Fibroblast of lung (primary cell): ENCODE measurements at regions not wholly inside any gene's neighbourhood (a gene's known extent, or its start where the extent isn't known, plus 50 kb on each side); places are given as distances from the start of the nearest gene placed in this dataset.

Experiments used
- DNase-seq, 2 donors: peaks; one replicate each; pipeline versions ENCODE4 v3.0.0 to v3.0.0-alpha.2; 2010; ENCODE audit warnings: low read depth in 2 of 2
- H2AFZ ChIP-seq: 2 replicates; pipeline ENCODE4 v1.5.1; 2012; ENCODE audit warnings: low read length, control low read depth, inconsistent platforms
- H3K27ac ChIP-seq: 2 replicates; pipeline ENCODE4 v1.5.1; 2011; ENCODE audit warnings: low read length, control low read depth; ENCODE audit not compliant: insufficient read depth
- H3K27me3 ChIP-seq: 2 replicates; pipeline ENCODE4 v1.5.1; 2011; ENCODE audit warnings: mild to moderate bottlenecking, low read length; ENCODE audit not compliant: control insufficient read depth, insufficient read depth
- H3K36me3 ChIP-seq: 2 replicates; pipeline ENCODE4 v1.5.1; 2011; ENCODE audit warnings: low read length; ENCODE audit not compliant: control insufficient read depth, insufficient read depth
- H3K4me1 ChIP-seq: 2 replicates; pipeline ENCODE4 v1.5.1; 2011; ENCODE audit warnings: low read length; ENCODE audit not compliant: control insufficient read depth, insufficient read depth; ENCODE audit errors: extremely low read depth
- H3K4me2 ChIP-seq: 2 replicates; pipeline ENCODE4 v1.5.1; 2011; ENCODE audit warnings: low read length, control low read depth; ENCODE audit not compliant: insufficient read depth; ENCODE audit errors: extremely low read depth
- H3K4me3 ChIP-seq, 4 experiments: fragments of 200-600 bp in 1 of 4; sonication (generic) in 1 of 4; replicated peaks in 1 of 4; 2 replicates each; pipeline ENCODE4 v1.5.1; 2011 to 2016; ENCODE audit warnings: low read length in 4 of 4, low read depth in 3 of 4, mild to moderate bottlenecking in 3 of 4, control low read depth in 2 of 4, inconsistent platforms in 1 of 4, mixed read lengths in 1 of 4; ENCODE audit not compliant: insufficient read depth in 1 of 4; ENCODE audit errors: control extremely low read depth in 1 of 4
- H3K79me2 ChIP-seq: 2 replicates; pipeline ENCODE4 v1.5.1; 2012; ENCODE audit warnings: mild to moderate bottlenecking, low read length, inconsistent platforms; ENCODE audit not compliant: control insufficient read depth, insufficient read depth
- H3K9ac ChIP-seq: 2 replicates; pipeline ENCODE4 v1.5.1; 2011; ENCODE audit warnings: mild to moderate bottlenecking, low read length, control low read depth; ENCODE audit not compliant: insufficient read depth
- H3K9me3 ChIP-seq: 2 replicates; pipeline ENCODE4 v1.5.1; 2012; ENCODE audit warnings: low read depth, low read length; ENCODE audit not compliant: control insufficient read depth, insufficient read depth
- H4K20me1 ChIP-seq: 2 replicates; pipeline ENCODE4 v1.5.1; 2011; ENCODE audit warnings: low read length; ENCODE audit not compliant: control insufficient read depth, insufficient read depth; ENCODE audit errors: extremely low read depth
- EZH2 ChIP-seq: IDR thresholded peaks from 2 replicates; pipeline ENCODE4 v1.5.1; 2012; ENCODE audit warnings: low read length, control low read depth, mild to moderate bottlenecking; ENCODE audit errors: missing control alignments
- TF ChIP-seq, protein P1 (sequence below), 2 donors: IDR thresholded peaks in 1 of 2; conservative IDR thresholded peaks in 1 of 2; 1 replicate in 1 of 2; 2 replicates in 1 of 2; pipeline ENCODE4 v1.5.1; 2011 to 2012; ENCODE audit warnings: low read length in 2 of 2, control low read depth in 1 of 2, inconsistent platforms in 1 of 2, low read depth in 1 of 2, mild to moderate bottlenecking in 1 of 2

DNA sequence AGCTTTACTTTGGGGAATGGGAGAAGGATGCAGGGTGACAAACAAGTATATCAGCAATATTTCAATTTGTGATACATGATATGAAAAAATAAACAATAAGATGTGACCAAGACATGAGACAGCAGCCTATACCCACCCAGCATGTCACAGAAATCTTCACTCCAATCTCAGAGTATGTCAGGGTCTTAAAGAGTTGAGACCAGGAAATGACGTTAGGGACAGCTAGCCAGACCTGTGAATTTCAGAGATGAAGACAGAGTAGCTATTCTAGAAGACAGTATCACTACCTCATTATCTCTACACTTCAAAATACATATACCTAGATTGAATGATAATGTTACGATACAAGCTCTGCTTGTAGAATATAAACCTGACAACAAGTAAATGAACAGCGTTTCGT is 282.8 kb downstream of the ZEB2 start:
- Histone ChIP-seq H3K9me3 (no peaks in the 10 kb centered on the region), H3K9ac (no peak overlapping the region), H3K4me2 (no peak overlapping the region)

DNA sequence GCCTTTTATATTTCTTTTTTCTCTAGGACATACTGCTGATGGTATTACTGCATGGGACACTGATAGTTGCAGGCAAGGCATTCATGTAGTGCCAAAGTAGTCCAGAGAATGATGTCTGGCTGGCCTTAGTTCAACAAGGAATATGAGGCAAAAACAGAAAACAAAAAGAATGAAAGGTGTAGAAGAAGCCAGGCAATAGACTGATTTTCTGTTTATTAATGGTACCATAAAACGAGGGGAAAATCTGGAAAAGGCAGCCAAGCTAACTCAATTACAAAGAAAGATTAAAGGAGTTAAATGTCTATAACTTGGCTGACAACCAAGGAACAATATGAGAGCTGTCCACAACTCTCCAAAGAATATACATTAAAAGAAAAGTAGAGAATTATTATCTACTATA is 284.9 kb downstream of the ZEB2 start:
- Histone ChIP-seq H4K20me1 (no peaks in the 10 kb centered on the region), H3K9me3 (no peaks in the 10 kb centered on the region), H3K27ac (no peak overlapping the region), H3K9ac (no peak overlapping the region), H3K79me2 (no peaks in the 10 kb centered on the region), H3K27me3 (no peaks in the 10 kb centered on the region), H2AFZ (no peak overlapping the region), H3K4me1 (no peaks in the 10 kb centered on the region), H3K4me3 (no peak overlapping the region), H3K4me2 (no peak overlapping the region), H3K36me3 (no peaks in the 10 kb centered on the region)
- DNase-seq = no peak
- TF ChIP-seq, protein P1, sequence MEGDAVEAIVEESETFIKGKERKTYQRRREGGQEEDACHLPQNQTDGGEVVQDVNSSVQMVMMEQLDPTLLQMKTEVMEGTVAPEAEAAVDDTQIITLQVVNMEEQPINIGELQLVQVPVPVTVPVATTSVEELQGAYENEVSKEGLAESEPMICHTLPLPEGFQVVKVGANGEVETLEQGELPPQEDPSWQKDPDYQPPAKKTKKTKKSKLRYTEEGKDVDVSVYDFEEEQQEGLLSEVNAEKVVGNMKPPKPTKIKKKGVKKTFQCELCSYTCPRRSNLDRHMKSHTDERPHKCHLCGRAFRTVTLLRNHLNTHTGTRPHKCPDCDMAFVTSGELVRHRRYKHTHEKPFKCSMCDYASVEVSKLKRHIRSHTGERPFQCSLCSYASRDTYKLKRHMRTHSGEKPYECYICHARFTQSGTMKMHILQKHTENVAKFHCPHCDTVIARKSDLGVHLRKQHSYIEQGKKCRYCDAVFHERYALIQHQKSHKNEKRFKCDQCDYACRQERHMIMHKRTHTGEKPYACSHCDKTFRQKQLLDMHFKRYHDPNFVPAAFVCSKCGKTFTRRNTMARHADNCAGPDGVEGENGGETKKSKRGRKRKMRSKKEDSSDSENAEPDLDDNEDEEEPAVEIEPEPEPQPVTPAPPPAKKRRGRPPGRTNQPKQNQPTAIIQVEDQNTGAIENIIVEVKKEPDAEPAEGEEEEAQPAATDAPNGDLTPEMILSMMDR (conservative IDR thresholded peaks at IDR 0.05 in 1 of 2, IDR thresholded peaks at IDR 0.05 in 1 of 2; ENCODE audit: low read depth in 1 of 2, low read length in 2 of 2) = no peak
- TF ChIP-seq EZH2 = no peak

More for the DNA sequence above, 282.8 kb downstream of the ZEB2 start:
- Histone ChIP-seq H3K79me2 (no peaks in the 10 kb centered on the region), H3K4me1 (no peaks in the 10 kb centered on the region), H3K27ac (no peak overlapping the region), H3K36me3 (no peaks in the 10 kb centered on the region), H4K20me1 (no peaks in the 10 kb centered on the region), H3K4me3 (no peak overlapping the region), H2AFZ (no peak overlapping the region), H3K27me3 (no peaks in the 10 kb centered on the region)
- DNase-seq = no peak
- TF ChIP-seq EZH2 = no peak
- TF ChIP-seq, protein P1 (conservative IDR thresholded peaks at IDR 0.05 in 1 of 2, IDR thresholded peaks at IDR 0.05 in 1 of 2; ENCODE audit: low read depth in 1 of 2, low read length in 2 of 2) = no peak

DNA sequence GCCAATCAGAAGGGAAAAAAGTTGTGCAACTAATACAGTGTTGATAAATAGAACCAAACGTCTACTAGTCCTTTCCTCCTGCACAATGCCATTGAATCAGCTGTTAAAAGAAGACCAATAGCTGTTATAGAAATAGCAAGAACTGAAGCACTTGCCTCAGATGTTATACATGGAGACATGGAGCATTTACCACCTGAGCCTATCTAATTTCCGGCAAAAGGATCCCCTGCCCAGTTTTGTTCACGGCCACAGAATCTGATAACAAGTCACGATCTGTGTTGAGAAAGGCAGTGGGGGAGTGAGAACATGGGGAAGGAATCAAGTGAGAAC is 285.4 kb downstream of the ZEB2 start:
- Histone ChIP-seq H3K4me2 (no peak overlapping the region), H3K79me2 (no peaks in the 10 kb centered on the region), H2AFZ (no peak overlapping the region), H3K4me1 (no peaks in the 10 kb centered on the region), H4K20me1 (no peaks in the 10 kb centered on the region), H3K9me3 (no peaks in the 10 kb centered on the region), H3K27ac (no peak overlapping the region), H3K9ac (no peak overlapping the region), H3K27me3 (no peaks in the 10 kb centered on the region), H3K36me3 (no peaks in the 10 kb centered on the region), H3K4me3 (no peak overlapping the region)
- DNase-seq = peak in 1 of 2 donors; percentile 59
- no peak for TF ChIP-seq EZH2
- TF ChIP-seq, protein P1 (conservative IDR thresholded peaks at IDR 0.05 in 1 of 2, IDR thresholded peaks at IDR 0.05 in 1 of 2; ENCODE audit: low read depth in 1 of 2, low read length in 2 of 2) = no peak
